ENCODE measurements at regions not wholly inside any gene's neighbourhood (a gene's known extent, or its start where the extent isn't known, plus 50 kb on each side); places are given as distances from the start of the nearest gene placed in this dataset.

DNA sequence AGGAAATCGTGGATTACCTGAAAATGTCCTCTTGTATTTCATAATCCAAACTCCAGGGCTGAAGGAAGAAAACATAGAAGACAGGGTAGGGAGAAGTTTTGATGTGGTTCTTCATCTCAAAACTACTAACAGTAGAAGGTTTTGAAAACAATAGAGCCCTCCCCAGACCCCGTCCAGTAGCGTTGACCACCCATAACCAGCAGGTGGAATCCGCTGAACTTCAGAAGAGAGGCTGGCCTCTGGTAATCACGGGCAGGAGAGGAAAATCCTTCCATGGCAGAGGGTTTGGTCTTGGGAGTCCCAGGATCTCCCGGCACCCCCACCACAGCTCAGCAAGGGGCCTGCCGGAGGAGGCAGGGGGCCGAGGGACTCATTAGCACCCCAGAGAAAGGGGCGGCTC is 333.4 kb upstream of the RNF32 start:
- DNase-seq (ENCODE audit: low read depth) = no peak

DNA sequence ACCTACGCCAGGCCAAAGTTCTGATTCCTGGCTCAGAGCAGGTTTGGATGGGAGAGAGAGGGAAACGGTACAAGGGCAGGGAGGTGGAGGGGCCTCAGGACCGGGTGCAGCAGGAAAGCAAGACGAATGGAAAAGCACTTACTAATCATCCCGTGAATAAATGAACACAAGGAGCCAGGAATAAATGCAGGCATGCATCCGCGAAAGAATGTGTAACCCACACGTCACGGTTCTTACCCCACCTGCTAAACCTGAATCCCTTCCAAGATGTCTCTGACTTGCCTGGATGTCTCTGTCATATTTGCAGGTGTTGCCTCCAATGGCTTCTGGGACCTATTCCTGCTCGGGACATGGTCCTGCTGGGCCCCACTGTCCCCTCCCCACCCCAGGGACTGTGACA is 335.2 kb upstream of the RNF32 start:
- no peak for DNase-seq (ENCODE audit: low read depth)

DNA sequence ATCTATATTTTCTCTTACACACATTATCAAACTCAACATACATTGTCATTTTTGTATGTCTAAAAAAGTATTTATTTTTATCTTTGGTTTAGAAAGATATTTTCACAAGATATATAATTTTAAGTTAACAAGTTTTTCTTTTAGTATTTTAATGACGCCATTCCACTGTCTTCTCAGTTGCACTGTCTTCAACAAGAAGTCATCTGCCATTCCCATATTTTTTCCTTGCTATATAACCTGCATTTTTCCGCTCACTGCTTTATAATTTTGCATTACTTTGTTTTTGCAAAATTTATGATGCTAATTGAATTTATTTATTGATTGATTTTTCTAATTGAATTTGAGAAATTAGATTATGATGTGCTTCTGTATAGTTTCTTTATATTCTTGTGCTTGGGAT is 357.8 kb upstream of the RNF32 start:
- no peak for DNase-seq (ENCODE audit: low read depth)

DNA sequence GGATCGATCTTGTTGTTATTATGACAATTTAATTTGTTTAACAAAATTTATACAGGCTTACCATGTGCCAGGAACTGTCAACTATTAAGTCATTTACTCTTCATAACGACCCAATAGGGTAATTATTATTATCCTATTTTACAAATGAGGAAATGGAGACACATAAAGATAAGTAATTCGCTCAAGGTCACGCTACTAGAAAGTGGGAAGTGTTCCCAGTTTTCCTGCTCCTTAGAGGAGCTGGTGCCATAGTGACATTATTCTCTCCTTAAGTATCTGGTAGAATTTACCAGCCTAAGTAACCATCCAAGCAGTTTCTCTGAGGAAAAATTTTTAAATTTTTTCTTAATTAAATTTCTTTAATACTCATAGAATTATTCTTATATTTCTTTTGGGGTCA is 360.9 kb upstream of the RNF32 start:
- DNase-seq (ENCODE audit: low read depth) = no peak

DNA sequence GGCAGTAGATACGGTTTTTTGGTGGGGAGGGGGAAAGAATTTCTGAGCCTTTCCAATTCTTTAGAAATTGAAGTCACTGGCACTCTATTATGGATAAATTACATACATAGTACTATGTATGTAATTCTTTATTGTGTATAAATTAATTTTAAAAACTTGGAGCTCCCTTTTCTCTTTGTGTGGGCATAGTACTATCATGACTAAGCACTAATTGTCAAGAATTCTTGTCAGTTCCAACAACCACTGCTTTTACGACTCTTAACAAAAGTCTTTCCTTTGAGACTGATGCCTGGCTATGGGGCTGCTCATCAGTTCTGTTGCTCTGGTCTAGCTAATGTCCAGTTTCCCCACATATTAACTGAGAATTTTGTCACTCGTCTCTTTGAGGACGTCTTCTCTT is 365.3 kb upstream of the RNF32 start:
- DNase-seq (ENCODE audit: low read depth) = no peak

DNA sequence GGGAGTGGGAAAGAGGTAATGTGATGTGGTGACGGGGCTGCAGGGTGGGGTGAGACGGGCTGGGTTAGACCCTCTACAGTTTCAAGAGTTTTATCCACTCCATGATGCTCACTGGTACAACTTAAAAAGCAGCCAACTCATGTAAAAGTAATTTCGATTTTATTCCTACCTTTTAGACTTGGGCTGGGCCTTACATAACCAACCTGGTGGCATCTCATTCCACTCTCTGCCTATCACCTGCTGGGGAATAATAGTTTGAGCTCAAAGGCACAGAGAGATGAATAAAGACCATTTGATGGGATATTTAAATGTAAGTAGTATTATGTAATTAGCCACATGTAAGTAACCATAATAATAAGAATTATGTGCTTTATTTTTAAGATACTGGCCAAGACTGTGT is 366.0 kb upstream of the RNF32 start:
- DNase-seq (ENCODE audit: low read depth) = no peak

DNA sequence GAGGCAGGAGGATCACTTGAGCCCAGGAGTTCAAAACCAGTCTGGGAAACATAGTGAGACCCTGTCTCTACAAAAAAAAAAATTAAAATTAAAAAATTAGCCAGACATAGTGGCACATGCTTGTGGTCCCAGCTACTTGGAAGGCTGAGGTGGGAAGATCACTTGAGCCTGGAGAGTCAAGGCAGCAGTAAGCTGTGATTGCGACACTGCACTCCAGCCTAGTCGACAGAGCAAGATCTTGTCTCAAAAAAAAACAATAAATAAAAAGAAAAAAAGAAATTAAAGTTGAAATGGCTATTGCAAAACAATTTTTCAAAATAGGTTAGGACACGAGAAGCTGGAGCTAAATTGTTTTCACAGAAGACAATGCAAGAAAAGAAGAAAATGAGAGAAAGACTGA is 379.0 kb upstream of the RNF32 start:
- no peak for DNase-seq (ENCODE audit: low read depth)

DNA sequence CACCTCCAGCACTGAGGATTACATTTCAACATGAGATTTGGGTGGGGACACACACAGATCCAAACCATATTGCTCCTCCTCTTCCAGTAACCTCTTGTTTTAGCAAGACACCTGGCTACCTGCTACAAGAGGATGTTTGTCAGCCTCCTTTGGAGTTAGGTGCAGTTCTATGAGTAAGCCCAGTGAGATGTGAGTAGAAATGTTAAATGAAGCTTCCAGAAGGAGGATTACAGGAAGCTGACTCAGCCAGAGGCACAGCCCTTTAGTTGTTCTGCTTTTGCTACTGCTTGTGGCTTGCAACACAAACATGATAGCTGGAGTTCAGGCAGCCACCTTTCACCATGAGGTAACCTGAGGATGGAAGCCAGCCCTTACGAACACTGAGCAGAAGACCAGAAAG is 382.7 kb upstream of the RNF32 start:
- no peak for DNase-seq (ENCODE audit: low read depth)

DNA sequence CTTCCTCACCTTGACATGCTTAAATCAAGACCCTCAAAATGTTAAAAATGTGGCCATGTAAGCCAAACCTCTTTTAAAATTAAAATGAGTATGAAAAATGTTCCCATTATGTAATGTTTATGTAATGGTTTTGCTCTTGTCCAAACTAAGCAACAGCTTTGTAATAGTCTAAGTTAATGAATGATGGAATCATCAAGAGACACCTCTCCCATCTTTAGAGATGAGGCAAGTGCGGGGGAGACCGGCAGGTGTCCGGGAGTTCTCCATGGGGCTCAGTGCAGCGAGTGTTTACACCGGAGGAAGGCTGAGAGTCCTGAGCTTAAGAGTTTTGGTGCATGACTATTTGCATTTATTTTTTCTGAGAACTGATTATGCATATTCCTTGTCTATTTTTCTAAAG is 384.9 kb upstream of the RNF32 start:
- DNase-seq (ENCODE audit: low read depth) = no peak

DNA sequence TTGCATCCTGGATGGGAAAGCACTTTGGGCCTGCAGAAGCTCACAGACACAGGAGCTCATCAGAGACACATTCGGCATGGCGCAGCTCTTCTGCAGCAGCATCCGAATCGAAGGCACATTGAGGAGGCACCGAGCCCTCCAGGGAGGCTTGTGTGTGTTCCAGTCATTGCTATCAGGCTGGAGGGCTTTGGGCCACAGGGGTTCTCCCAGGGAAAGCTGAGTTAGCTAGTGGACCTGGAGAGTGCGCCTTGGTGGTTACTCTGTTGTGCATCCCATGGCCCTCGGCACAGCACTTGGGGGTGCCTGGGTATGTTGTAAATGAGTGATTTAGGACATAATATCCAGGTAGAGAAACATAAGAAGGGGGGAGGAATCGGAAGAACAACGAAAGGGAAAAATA is 388.7 kb upstream of the RNF32 start:
- DNase-seq (ENCODE audit: low read depth) = no peak

DNA sequence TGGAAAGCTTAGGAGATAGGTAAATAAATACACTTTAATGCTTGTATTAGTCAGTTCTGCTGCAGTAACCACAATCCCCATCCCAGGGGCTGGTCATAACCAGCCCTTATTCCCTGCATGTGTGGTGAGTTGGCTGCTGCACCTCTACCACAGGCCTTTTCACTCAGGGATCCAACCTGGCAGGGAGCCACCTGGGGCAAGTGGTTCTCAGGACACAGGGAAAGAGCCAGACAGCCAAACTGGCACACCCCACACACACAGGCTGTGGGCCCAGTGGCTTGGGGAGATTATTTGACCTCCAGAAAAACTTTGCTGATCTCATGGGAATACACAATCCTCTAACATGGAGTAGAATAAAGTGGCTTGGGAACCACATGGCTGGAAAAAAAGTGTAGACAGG is 400.0 kb upstream of the RNF32 start:
- DNase-seq (ENCODE audit: low read depth) = no peak

DNA sequence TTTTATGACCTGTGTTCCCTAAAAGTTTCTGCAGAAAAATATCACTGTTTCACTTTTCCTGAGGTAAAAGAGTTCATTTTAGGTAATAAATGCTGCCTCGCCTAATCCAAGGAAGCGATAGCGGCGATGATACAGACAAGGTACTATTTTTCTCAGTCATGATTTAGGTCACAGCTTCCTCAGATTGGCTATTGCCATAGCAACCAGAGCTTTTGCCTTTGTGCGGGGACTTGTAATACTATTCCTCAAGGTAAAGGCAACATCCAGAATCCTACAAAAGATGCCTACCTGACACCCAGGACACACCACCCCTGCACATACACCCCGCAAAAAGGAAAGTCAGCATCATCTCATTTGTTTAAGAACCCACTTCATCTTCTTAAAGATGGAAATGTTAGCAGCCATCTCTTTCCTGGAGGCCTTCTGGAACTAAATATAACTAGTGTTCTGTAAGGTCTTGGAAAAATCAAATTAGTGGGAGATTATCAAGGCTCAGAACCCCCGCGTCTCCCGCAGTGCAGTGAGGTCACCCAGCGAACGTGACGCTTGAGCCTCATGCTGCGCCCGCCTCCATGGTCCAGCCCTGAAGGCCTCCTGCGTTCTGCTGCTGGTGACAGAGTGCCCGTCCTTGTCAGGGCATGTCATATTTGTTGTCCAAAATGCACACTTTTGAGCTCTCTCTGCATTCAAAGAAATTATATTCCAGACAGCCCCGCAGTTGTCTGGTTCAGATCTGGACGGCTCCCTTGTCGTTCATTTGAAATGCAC is 402.0 kb upstream of the RNF32 start:
- no peak for DNase-seq (ENCODE audit: low read depth)

DNA sequence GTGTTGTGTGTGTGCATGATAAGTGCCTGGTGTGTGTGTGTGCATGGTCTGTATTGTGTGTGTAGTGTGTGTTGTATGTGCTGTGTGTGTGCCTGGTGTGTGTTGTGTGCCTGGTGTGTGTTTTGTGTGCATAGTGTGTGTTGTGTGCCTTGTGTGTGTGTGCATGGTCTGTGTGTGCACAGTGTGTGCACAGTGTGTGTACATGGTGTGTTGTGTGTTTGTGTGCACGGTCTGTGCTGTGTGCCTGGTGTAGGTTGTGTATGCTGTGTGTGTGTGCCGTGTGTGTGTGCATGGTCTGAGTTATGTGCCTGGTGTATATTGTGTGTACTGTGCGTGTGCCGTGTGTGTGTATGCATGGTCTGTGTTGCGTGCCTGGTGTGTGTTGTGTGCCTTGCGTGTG is 403.0 kb upstream of the RNF32 start:
- DNase-seq (ENCODE audit: low read depth) = no peak

DNA sequence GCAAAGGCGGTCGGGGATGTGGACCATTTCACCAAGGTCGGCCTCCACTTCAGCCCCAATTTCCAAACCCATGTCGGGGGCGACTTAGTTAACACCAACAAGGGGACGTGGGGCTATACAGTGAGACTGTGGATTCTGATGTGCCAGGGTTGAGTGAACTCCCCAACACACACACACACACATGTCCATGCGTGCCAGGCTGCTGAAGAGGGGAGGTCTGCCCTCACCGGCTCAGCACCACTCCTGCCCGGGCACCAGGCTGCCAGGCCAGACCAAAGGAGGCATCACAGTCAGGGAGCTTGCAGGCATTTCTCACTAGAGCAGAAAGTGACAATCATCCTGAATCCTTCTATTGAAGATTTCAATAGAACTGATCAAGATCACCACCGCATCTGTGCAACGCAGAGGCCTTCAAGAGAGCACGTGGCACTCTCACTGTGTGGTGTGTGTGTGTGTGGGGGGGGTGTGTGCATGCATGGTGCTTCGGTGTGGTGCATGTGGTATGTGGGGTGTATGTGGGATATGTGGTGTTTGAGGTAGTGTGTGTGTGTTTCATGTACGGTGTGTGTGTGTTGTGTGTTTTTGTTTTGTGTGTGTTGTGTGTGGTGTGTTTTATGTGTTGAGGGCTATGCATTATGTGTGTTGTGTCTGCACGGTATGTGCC is 403.5 kb upstream of the RNF32 start:
- no peak for DNase-seq (ENCODE audit: low read depth)

DNA sequence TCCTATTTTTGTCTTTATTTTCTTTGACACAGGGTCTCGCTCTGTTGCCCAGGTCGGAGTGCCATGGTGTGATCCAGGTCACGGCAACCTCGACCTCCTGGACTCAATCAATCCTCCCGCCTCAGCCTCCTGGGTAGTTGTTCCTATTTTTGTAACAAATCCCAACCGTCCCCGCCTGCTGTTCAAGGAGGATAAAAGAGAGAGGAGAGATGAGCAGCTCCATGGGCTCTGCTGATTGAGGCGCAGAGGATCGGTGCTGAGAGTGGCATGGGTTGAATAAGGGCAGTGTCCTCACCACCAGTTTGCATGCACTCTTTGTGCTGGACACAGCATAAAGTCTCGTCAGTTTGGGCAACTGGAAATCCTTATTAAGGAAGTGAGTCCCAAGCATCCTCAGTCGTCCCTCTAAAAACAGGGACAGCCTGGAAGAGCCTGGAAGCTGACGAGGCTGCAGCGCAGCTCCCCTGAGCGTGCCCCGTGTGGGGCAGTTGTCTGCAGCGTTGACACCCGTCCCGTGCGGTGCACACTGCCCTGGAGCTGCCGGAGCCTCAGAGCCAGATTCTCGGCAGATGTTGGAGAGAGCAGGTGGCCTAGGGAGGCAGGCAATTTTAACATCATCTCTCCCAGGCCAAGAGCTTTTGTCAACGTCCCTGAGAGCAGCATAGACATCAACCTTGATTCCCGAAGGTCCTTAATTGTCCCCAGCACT is 404.2 kb upstream of the RNF32 start:
- DNase-seq (ENCODE audit: low read depth) = no peak

DNA sequence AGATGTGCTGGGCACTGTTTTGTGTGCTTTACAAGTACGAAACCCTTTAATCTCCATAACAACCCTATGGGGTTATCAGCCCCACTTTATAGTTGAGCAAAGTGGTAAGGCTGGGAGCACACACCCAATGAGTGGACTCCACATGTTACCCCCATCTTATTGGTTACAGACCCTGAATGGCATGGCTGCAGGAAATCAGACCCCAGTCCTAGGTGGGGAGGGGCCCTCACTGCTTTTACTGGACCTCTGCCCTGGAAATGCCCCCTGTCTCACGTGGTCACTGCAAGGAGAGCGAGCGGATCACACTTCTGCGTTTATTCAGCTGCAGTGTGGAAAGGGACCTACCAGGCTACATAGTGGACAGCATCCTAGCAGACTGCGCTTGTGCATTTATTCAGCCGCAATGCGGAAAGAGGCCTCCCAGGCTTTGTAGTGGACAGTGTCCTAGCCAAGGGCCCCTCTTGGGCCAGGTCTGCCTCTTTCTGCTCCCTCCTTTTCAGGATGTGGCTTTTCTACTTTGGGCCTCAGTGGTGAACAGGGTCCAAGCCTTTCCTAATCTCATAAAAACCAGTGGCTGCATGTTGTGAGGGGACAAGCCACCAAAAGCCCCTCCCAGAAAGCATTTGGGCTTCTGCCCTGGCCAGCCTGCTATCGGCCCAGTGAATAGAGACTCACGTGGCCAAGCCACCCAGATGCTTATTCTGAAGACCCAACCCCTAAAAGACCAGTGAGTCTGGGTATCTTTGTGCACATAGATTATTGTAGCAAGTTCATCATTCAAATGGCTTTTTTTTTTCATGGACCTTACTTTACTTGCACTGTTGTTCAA is 405.7 kb upstream of the RNF32 start:
- DNase-seq (ENCODE audit: low read depth) = no peak

DNA sequence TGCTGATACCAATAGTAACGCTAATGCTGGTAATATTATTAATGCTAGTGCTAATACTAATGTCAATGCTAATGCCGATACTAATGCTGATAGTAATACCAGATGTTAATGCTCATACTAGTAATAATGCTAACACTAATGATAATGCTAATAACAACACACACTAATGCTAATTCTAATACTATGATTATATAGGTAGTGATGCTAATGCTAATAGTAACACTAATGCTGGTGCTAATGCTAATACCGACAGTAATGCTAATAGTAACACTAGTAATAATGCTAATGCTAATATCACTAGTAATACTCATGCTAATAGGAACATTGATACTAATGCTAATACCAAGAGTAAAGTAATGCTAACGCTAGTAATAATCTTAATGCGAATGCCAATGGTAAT is 406.4 kb upstream of the RNF32 start:
- no peak for DNase-seq (ENCODE audit: low read depth)

DNA sequence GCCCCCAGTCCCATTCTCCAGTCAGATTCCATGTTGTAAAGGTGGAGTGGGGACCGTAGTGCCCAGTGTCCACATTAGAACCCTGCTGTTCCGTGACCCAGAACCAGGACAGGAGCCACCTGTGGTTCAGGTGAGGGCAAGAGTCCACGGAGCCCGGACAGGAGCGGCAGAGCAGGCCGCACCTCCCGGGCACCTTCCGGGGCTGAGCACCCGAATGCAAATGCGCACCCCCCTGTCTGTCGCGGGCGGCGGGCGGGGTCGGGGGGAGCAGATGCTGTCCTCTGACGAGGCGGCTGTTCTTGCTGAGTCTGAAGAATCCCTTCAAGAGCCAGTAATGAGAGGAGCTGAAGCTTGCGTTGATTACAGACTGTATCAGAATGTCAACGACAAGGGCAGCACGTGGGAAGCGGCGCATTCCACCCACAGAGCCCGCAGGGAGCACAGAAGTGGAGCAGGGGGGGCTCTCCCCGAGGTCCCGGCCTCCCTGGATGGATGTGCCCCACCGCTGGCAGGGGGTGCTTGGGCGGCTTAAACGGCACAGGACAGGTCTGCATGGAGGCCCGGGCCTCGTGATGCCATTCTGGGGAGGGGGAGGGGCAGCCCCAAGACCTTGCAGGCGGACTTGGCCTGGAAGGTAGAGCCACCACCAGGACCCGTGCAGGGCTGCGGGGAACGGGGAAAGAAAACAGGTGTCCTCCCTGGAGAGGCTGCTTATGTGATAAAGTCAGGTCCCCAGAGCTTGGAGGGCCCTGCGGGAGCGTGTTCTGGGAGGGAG is 407.5 kb upstream of the RNF32 start:
- no peak for DNase-seq (ENCODE audit: low read depth)

DNA sequence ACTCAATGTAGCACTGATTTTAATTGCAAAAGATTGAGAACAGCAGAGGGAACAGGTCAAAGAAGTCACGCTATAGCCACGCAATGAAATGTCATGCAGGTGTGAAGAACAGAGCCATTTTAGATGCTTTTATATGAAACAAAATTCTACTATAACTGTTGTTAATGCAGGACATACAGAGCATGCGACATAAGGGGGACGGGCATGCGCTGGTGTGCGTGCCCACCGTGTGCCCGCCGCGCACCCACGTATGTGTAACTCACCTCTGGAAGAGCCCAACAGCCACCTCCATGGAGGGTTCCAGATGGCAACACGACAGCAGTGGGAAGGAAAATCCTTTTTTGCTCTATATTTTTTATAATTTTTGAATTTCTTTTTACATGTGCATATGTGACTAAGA is 410.0 kb upstream of the RNF32 start:
- no peak for DNase-seq (ENCODE audit: low read depth)

DNA sequence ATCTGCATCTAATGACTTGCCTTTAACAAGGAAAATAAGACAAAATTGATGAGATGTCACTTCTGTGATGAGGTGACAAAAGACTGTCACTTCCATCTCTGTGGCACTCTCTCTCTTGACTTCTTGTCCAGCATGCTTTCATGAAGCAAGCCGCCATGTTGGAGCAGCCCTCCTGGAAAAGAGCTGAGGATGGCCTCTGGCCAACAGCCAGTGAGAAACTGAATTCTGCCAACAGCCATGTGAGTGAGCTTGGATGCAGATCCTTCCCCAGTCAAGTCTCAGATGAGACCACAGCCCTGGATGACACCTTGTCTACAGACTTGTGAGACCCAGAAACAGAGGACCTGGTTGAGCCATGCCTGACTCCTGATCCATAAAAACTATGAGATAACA is 412.6 kb upstream of the SHH start:
- DNase-seq (ENCODE audit: low read depth) = no peak

DNA sequence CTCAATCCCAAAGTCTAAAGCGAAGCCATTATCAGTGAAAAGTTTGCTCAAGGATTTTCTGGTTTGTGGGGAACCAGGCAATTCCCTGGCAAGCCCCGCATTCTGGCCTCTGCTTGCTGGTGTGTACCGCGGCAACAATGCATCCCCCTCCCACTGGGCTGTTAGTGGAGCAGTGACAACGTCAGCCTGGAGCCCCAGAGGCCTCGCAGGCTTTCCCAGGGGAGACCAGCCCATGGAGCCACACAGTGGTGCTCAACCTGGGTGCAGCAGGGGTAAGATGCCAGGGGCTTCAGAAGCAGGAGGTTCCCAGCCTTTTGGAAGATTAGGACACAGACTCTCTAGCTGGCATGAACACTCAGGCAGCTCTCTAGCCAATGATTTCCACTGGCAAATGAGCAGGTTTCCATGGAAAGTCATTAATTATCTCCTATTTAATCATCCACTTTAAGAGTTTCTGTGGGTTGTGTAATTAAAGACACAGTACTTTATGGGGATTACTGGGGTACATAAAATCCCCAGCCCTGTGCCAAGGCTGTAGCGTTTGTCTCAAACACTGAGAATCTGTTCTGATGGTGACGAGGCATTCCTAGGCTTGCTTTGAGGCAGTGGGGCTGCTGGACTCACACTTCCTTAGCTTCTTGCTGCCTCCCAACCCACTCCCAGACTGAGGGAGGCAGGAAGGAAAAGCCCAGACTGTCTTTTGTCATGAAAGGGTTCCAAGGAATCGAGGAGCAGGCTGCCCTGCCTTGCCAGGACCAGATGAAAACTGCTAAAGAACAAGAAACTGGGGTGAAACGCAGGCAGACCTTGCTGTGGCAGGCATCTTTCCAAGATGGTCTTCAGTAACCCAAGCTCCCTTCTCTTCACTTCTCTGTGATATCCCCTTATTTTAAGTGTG is 411.9 kb upstream of the SHH start:
- no peak for DNase-seq (ENCODE audit: low read depth)

All from GM04503 (cell line).